SIG-M5 (cell line): ENCODE measurements at regions not wholly inside any gene's neighbourhood (a gene's known extent, or its start where the extent isn't known, plus 50 kb on each side); places are given as distances from the start of the nearest gene placed in this dataset.

Experiments used
- DNase-seq: peaks from one replicate; lab custom pipeline; 2025; lab: John Stamatoyannopoulos, UW

DNA sequence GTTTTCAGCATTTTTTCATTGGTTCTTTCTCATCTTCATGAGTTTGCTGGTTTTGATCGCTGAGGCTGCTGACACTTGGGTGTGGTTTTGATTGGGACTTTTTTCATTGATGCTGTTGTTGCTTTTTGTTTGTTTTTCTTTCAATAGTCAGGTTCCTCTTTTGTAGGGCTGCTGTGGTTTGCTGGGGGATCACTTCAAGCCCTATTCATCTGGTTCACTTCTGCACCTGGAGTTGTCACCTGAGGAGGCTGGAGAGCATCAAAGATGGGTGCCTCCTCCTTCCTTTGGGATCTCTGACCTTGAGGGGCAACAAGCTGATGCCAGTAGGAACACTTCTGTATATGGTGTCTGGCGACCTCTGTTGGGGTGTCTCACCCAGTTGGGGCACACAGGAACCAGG lies 1279.9 kb upstream of the TMPRSS15 start:
- DNase-seq = no peak

- no peak for DNase-seq
Observed at GRCh38 chr21:19684328-19684727, 1280.7 kb upstream of the TMPRSS15 start.

GRCh38 chr21:19692231-19692630 lies 1288.6 kb upstream of the TMPRSS15 start:
- DNase-seq = no peak

GRCh38 chr21:19695796-19696195 lies 1292.2 kb upstream of the TMPRSS15 start:
- no peak for DNase-seq

DNA sequence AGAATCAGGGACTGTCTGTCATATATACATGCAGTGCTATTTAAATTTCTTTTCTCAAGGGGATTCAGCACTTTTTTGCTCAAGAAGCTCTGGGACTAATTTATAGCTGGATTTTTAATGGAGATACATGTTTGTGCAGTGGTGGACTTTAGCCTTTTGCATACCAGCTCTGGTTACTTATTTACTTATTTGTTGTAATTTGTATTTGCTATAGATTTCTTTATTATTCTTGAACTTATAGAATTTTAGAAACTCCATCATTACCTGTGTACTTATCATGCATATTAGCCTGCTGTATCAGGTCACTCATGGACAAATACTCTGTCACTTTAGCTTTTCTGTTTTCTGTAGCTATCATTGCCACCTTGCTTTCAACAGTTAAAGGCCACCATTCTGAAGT lies 1296.9 kb upstream of the TMPRSS15 start:
- DNase-seq = no peak

GRCh38 chr21:19702726-19703125 lies 1295.5 kb upstream of the NCAM2 start:
- DNase-seq = no peak

DNA sequence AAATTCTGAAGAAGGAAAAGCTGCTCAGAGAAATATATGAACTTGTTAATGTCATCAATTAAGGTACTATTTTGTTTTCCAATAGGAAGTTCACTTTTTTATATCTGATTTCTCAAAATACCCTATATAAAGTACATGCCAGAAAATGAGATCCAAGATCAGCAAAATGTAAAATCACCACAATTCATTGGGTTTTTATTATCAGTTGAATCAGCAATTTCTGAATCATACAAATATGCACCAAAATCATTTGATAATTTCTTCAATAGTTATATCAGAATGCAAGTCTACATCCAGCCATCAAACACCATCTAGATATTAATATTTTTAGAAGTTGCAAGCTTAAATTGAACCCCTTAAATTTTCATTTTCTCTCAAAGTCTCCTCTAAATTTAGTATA lies 1293.4 kb upstream of the NCAM2 start:
- no peak for DNase-seq

- DNase-seq = no peak
Observed at GRCh38 chr21:19712441-19712840, 1285.8 kb upstream of the NCAM2 start.

DNA sequence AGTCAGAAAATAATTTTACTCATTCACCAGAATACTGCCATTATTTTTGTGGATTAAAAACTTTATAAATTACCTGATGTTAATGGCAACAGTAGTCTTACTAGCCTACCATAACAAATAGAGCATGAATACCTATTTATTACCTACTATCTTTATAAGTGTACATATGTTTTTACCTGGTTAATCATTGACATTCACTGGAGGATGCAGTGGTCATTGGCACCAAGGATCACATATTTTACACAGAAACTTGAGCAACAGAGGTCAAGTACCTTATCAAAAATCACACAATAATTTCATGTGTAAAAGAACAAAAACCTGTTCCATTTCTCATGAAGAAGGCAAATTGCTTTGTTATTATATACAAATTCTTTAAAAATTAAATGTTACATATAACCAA lies 1284.9 kb upstream of the NCAM2 start:
- DNase-seq = no peak

GRCh38 chr21:19724081-19724480 lies 1274.1 kb upstream of the NCAM2 start:
- DNase-seq = no peak

GRCh38 chr21:19731251-19731650 lies 1267.0 kb upstream of the NCAM2 start:
- no peak for DNase-seq

GRCh38 chr21:19759836-19760235 lies 1238.4 kb upstream of the NCAM2 start:
- DNase-seq = no peak

DNA sequence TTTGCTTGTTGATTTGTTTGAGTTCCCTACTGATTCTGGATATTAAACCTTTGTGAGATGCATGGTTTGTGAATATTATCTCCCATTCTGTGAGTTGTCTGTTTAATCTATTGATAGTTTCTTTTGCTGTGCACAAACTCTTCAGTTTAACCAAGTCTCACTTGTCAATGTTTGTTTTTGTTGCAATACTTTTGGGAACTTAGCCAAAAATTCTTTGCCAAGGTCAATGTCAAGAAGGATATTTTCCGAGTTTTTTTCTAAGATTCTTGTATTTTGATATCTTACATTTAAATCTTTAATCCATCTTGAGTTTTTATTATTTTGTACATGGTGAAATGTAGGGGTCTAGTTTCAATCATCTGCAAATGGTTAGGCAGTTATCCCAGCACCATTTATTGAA lies 1230.7 kb upstream of the NCAM2 start:
- DNase-seq = no peak

DNA sequence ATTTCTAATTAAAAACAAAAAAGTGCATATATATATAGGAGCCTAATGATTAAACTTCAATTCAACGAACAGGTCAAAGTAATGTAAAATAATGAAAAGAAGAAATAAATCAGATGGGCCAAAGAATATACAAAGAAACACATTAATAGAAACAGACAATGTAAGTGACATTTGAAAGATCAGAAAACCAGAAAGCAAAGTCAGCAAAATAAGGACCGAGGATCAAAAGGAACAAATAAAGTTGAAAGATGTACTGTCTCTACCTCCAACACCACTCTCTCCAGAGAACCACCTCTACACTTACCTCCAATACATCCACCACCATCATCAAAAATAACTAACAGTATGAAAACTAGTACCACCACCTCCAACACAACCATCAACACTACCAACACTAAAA lies 1226.3 kb upstream of the NCAM2 start:
- DNase-seq = no peak

DNA sequence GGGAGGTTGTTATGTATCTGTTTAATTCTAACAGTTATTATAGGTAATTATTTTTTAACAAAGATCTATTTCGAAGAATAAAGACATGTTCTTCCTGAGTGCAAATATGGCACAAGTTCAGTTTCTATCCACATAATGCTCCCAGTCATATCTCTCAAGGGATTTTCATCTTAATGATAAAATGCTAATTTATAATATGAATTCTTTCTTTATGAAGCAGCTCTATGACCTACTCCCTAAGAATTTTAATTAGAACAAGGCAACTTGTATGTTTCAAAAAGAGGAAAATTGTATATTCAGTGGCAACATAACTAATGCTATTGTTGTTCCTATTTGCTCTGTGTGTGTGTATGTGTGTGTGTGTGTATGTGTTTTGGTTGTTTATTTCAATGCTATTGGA lies 1222.1 kb upstream of the NCAM2 start:
- DNase-seq = no peak

DNA sequence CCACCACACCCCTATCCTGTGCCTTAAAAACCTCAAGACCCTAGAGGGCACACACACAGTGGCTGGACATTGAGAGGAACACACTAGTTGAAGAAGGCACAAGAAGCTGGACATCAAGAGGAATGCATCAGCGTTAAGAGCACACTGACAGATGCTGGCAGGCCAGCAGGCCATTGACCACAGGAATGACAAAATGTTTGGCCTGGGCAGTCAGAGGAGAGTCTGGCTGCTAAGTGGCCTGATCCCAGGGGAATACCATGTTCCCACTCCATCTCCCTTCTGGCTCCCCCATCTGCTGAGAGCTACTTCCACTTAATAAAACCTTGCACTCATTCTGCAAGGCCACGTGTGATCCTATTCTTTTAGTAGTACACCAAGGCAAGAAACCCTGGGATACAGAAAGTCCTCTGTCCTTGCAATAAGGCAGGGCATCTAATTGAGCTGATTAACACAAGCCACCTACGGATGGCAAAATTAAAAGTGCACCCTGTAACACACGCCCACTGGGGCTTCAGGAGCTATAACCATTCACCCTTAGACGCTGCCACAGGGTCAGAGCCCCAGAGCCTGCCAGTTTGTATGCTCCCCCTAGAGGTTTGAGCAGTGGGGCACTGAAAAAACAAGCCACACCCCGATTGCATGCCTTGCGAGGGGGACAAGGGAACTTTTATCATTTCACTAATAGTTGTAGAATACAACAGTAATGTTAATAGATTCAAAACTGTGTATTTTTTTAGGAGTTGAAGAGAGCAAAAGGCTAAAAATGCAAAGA lies 1216.1 kb upstream of the NCAM2 start:
- DNase-seq = no peak

DNA sequence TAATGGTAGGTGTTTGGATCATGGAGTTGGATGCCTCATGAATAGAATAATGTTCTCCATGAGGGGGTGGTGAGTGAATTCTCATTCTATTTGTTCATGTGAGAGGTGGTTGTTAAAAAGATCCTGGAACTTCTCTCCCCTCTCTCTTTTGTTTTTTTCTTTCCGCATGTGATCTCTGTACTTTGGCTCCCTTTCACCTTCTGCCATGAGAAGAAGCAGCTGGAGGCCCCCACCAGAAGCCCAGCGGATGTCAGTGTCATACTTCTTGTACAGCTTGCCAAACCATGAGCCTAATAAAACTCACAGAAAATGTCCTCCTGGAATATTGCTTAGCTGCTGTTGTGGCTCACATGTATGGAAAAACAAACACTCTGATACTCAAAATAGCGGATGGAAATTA lies 1212.3 kb upstream of the NCAM2 start:
- no peak for DNase-seq

GRCh38 chr21:19792004-19792403 lies 1206.2 kb upstream of the NCAM2 start:
- no peak for DNase-seq

DNA sequence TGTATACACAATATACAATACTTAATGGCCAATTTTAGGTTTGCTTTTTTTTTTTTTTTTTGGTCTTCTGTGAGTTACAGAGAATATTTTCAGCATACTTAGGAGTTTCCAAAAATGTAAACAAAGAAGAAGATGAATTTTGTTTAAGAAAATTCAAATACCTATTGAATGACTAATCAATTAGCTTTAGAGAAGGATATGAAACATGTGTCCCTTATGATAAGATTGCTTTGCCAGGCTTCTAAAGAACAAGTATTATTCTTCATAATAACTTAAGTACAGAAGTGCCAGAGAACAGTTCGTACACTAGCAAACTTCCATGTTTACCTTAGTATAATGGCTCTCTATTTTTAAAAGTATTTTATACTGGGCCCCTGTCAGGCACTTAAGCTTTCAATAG lies 1191.0 kb upstream of the NCAM2 start:
- DNase-seq = no peak

- DNase-seq = no peak
Observed at GRCh38 chr21:19810779-19811178, 1187.4 kb upstream of the NCAM2 start.

- no peak for DNase-seq
Observed at GRCh38 chr21:19830446-19830845, 1167.8 kb upstream of the NCAM2 start.

DNA sequence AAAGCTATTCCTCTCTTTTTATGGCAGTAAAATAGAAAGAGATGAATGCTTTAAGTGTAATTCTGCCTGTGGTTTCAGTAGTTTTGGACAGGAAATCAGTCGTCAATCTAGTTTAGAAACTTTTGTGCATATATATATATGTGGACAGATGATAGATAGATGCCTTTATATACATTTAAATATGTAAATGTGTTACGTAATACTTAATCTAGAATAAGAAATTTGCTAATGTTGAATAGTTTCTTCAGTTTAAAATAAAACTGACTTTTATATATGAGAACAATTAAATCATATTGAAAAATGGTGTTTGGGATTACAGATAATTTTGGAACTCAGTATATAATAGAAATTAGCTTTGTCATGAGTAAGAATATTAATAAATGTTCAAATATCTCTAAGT lies 1165.7 kb upstream of the NCAM2 start:
- no peak for DNase-seq

DNA sequence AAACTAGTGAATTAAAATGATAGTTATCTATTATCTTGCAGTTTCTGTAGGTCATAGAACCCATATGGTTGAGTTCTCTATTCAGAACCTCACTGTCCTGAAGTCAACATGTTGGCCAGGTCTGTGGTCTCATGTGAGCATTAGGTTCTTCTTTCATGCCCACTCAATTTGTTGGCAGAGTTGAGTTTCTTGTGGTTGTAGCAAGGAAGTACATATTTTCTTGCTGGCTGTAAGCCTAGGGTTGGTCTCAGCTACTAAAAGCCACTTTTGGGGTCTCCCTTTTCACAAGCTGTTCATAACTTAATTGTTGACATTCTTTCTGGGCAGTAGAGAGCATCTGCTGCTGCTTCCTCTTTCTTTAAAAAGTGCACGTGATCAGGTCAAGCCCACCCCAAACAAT lies 1165.1 kb upstream of the NCAM2 start:
- no peak for DNase-seq

DNA sequence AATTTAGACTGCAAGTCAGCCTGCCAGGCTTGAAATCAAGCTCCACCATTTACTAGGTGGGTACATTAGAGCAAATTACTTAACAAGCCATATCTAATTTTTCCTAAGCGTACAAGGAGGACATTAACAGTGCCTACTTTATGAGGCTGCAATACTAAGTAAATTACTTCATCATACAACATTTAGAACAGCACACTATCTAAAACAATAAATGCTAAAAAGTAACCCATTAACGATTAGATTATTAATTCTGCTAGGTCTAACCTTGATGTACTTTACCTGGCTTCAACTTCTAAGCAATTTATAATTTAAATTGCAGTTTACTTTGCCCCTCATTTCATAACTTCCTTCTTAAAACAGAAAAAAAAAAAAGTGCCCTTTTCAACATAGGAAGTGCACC lies 1155.6 kb upstream of the NCAM2 start:
- no peak for DNase-seq

DNA sequence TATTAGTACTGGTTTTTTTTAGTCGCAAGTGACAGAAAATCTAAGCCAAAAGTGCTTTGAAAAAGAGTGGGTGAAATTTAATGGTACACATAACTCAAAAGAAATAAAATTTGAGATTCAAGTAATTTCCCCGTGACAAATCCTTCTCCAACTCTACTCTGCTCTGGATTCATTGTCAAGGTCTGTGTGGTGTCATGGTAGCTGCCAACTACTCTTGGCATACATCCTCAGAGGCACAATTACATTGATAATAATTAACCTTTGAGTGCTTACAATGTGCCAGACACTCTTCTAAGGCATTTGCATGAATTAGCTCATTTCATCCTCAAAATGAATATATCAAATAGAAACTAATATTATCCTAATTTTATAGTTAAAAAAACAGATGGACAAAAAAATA lies 1153.9 kb upstream of the NCAM2 start:
- no peak for DNase-seq
